ENCODE measurements at regions not wholly inside any gene's neighbourhood (a gene's known extent, or its start where the extent isn't known, plus 50 kb on each side); places are given as distances from the start of the nearest gene placed in this dataset.
"Not testable (repeated sequence)": the region's sequence is repeated elsewhere in the genome, so short reads cannot be mapped to it uniquely, and the experiment has no call there.

DNA sequence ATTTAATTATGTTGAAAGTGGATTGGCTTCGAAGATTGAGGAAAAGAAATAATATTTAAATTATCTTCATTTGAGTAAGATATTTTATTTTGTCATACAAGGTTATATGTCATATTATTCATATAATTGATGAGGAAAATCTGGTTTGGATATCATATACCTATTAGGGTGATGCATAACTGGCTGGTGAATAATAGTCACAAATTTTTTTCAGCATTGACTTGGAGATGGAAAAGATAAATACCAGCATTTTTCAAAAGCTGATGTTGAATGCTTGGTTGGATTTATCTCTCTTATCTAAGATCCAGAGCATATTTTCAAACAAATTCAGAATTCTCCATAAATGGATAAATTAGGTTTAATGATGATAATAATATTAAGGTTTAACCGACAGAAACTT, 93.5 kb upstream of the SLIT2 start:
- no peak overlapping the region for H3K4me3 Mint-ChIP-seq
- no peaks in the 10 kb centered on the region for H3K4me1 Mint-ChIP-seq
- H3K9me3 Mint-ChIP-seq = peaks cover 0 to 8% (median 3%) of the 10 kb centered on the region in 3 donors
- no peaks in the 10 kb centered on the region for H3K36me3 Mint-ChIP-seq
- H3K27ac Mint-ChIP-seq = no peak overlapping the region
- no peaks in the 10 kb centered on the region for H3K27me3 Mint-ChIP-seq

DNA sequence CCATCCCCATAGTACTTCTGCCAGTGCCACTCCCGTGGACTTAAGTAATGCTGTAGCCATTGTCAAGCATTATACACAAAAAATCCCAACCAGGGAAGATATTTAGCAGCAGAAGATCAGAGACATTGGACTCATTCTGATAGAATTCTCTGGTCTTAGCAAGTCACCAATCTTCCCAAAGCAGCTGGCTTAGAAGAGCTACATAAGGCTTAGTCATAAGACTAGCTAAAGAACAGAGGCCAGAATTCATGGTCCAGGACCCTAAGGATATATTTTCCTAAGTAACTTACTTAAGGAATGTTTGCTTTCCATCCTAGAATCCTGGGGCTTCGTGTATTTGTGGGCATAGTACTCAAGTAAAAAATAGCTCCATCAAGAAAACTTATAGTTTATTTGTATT, 100.3 kb upstream of the SLIT2 start:
- Mint-ChIP-seq H3K4me3 (no peak overlapping the region), H3K27me3 (no peaks in the 10 kb centered on the region), H3K9me3 (no peaks in the 10 kb centered on the region), H3K4me1 (no peaks in the 10 kb centered on the region), H3K27ac (no peak overlapping the region), H3K36me3 (no peaks in the 10 kb centered on the region)

- H3K4me1 Mint-ChIP-seq, H3K4me3 Mint-ChIP-seq, H3K27me3 Mint-ChIP-seq, H3K36me3 Mint-ChIP-seq, H3K27ac Mint-ChIP-seq: not testable (repeated sequence)
- peaks cover 3 to 11% (median 6%) of the 10 kb centered on the region in 3 donors for H3K9me3 Mint-ChIP-seq
Observed at GRCh38 chr4:20149143-20149542, 102.6 kb upstream of the SLIT2 start.

- H3K36me3 Mint-ChIP-seq = no peaks in the 10 kb centered on the region
- no peak overlapping the region for H3K27ac Mint-ChIP-seq
- no peaks in the 10 kb centered on the region for H3K4me1 Mint-ChIP-seq
- no peak overlapping the region for H3K4me3 Mint-ChIP-seq
- H3K9me3 Mint-ChIP-seq = peaks cover 7 to 16% (median 9%) of the 10 kb centered on the region in 3 donors
- H3K27me3 Mint-ChIP-seq = no peaks in the 10 kb centered on the region
Observed at GRCh38 chr4:20137176-20137575, 114.5 kb upstream of the SLIT2 start.

- H3K36me3 Mint-ChIP-seq = no peaks in the 10 kb centered on the region
- no peak overlapping the region for H3K27ac Mint-ChIP-seq
- H3K4me3 Mint-ChIP-seq = no peak overlapping the region
- H3K9me3 Mint-ChIP-seq = peaks cover 0 to 7% (median 2%) of the 10 kb centered on the region in 3 donors
- H3K27me3 Mint-ChIP-seq = no peaks in the 10 kb centered on the region
- H3K4me1 Mint-ChIP-seq = no peaks in the 10 kb centered on the region
Observed at GRCh38 chr4:20127626-20128025, 124.1 kb upstream of the SLIT2 start.

GRCh38 chr4:20126906-20127305, 124.8 kb upstream of the SLIT2 start:
- Mint-ChIP-seq H3K9me3 (peaks cover 0 to 7% (median 2%) of the 10 kb centered on the region in 3 donors), H3K36me3 (no peaks in the 10 kb centered on the region)

DNA sequence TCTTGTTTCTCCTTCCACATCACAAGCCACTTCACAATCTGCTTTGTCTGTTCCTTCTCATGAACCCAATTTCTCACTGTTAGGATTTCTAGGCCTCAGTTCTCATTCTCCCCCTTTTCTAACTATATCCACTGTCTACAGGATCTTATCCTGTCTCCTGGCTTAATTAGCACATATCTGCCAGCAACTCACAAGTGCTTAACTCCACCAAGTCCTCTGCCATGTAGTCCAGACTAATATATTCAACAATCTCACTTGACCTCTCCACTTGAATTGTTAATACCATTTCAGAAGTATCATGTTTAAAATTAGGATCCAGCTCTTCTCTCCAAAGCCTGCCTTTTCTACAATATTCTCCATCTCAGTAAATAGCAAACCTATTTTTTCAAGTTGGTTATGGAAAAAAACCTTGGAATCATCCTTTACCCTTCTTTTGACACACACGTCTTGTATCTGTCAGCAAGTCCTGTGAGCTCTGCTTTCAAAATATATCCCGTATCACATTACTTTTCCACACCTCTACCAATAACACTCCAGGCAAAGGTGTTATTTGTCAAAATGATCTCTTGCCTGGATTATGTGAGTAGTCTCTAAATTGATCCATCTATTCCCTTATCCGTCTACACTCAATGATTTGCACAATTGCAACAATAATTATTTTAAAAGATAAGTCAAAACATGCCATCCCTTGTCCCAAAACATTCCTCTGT, 127.2 kb upstream of the SLIT2 start:
- Mint-ChIP-seq H3K27me3 (no peaks in the 10 kb centered on the region), H3K4me1 (no peaks in the 10 kb centered on the region), H3K27ac (no peak overlapping the region), H3K9me3 (peaks cover 0 to 7% (median 2%) of the 10 kb centered on the region in 3 donors), H3K4me3 (no peak overlapping the region), H3K36me3 (no peaks in the 10 kb centered on the region)

More at GRCh38 chr4:20126906-20127305, 124.8 kb upstream of the SLIT2 start:
- Mint-ChIP-seq H3K27ac (no peak overlapping the region), H3K27me3 (no peaks in the 10 kb centered on the region), H3K4me3 (no peak overlapping the region), H3K4me1 (no peaks in the 10 kb centered on the region)

- Mint-ChIP-seq H3K9me3 (peaks cover under 1 to 6% (median 2%) of the 10 kb centered on the region in 3 donors), H3K4me3 (no peak overlapping the region), H3K27me3 (no peaks in the 10 kb centered on the region), H3K36me3 (no peaks in the 10 kb centered on the region), H3K27ac (no peak overlapping the region), H3K4me1 (no peaks in the 10 kb centered on the region)
Observed at GRCh38 chr4:20122198-20122988, 129.3 kb upstream of the SLIT2 start.

- Mint-ChIP-seq H3K27me3 (no peaks in the 10 kb centered on the region), H3K36me3 (no peaks in the 10 kb centered on the region), H3K4me1 (no peaks in the 10 kb centered on the region), H3K9me3 (peaks cover 0 to 9% (median 2%) of the 10 kb centered on the region in 3 donors), H3K27ac (no peak overlapping the region), H3K4me3 (no peak overlapping the region)
Observed at GRCh38 chr4:20119141-20119540, 132.6 kb upstream of the SLIT2 start.

DNA sequence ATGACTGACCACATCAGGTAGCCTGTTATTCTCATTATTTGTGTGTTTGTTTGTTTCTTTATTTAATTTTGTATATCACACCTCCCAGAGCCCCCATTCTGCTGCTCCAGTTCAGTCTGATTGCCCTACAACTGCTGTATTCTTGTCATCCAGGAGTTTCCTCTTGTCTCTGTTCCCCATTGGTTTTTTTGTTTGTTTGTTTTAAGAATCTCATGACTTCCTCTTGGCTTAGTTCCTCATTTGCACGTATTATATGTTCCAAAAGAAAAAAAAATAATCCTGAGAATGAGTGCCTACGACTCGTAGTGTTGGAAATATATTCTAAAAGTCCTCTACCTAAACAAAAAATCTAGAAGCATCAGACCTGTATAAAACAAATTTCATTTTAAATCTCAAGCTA, 142.3 kb upstream of the SLIT2 start:
- Mint-ChIP-seq H3K27me3 (no peaks in the 10 kb centered on the region), H3K36me3 (no peaks in the 10 kb centered on the region), H3K27ac (no peak overlapping the region)

DNA sequence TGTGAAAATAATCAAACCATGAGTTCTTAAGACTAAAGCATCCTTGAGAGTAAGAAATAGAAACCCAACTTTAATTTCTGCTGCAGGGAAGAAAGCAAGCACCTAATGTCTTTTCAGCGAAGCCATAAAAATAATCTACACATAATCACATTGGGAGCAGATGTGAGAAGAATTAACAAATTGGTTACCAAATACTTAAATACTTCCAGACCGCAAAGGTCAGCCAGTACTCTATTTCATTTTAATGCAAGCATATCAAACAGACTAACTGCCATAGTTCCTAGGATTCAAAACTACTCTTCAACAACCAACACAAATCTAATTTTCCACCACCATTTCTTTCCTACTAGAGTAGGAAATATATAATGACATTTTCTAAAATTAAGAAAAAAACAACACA, 144.8 kb upstream of the SLIT2 start:
- Mint-ChIP-seq H3K27me3 (no peaks in the 10 kb centered on the region), H3K4me3 (no peak overlapping the region), H3K4me1 (peaks cover 0 to 1% (median 0%) of the 10 kb centered on the region in 3 donors), H3K27ac (no peak overlapping the region), H3K9me3 (peaks cover 0 to 3% (median under 1%) of the 10 kb centered on the region in 3 donors), H3K36me3 (no peaks in the 10 kb centered on the region)

More for the DNA sequence above, 142.3 kb upstream of the SLIT2 start:
- no peak overlapping the region for H3K4me3 Mint-ChIP-seq
- peaks cover 4 to 5% (median 4%) of the 10 kb centered on the region in 3 donors for H3K9me3 Mint-ChIP-seq
- H3K4me1 Mint-ChIP-seq = peaks cover 0 to 1% (median 0%) of the 10 kb centered on the region in 3 donors

GRCh38 chr4:20101831-20102230, 149.9 kb upstream of the SLIT2 start:
- H3K27me3 Mint-ChIP-seq = no peaks in the 10 kb centered on the region
- peaks cover 3 to 5% (median 4%) of the 10 kb centered on the region in 3 donors for H3K9me3 Mint-ChIP-seq
- no peak overlapping the region for H3K27ac Mint-ChIP-seq
- no peaks in the 10 kb centered on the region for H3K36me3 Mint-ChIP-seq
- H3K4me1 Mint-ChIP-seq = no peaks in the 10 kb centered on the region
- H3K4me3 Mint-ChIP-seq = no peak overlapping the region

DNA sequence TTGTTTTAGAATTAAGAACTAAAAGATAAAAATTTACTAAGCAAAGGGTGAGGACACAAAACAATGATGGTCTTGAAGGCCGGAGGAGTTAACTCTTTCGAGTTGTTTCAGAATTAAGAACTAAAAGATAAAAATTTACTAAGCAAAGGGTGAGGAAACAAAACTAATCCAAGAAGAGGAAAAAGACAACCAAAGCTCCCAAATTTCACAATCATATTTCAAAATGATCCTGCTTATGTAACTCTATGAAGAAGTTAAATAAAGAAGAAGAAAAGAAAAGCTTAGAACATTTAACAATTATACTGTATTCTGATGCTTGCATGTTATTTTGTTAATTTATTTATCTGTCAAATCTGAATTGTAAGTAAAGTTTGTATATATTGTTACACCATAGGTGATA, 154.8 kb upstream of the SLIT2 start:
- Mint-ChIP-seq H3K27ac (no peak overlapping the region), H3K36me3 (no peaks in the 10 kb centered on the region), H3K9me3 (peaks cover 2 to 4% (median 3%) of the 10 kb centered on the region in 3 donors), H3K27me3 (no peaks in the 10 kb centered on the region), H3K4me3 (no peak overlapping the region), H3K4me1 (no peaks in the 10 kb centered on the region)

DNA sequence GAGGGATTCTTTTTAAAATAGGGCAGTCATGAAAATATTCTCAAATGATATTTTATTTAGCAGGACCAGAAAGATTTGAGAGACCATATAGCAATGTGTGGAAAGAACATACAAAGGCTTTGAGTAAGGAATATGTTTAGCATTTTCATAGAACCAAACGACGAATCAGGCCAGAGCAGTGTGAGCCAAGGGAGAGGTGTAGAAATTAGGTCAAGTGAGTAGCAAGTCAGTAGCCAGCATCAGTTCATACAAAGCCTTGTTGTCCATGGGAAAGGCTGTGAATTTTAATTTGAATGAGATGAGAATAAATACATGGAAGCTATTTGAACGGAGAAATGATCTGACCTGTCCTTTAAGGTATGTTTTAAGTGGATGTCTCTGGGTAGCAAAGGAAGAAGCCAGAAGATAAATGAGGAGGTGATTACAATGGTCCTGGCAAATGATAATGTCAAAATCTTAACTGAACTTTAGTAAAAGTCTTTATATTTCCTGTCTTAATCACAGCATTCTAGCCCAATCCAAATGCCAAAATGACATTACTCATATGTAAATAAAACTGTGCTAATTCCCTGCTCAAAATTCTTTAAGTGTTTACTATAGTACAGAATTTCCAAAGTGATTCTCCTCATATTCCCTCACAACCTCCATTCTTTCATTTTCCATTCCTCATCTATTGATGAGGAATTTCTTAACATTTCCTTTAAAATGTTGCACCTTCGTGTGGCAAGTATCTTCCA, 155.7 kb upstream of the SLIT2 start:
- Mint-ChIP-seq H3K27me3 (no peaks in the 10 kb centered on the region), H3K36me3 (no peaks in the 10 kb centered on the region), H3K4me3 (no peak overlapping the region), H3K4me1 (no peaks in the 10 kb centered on the region), H3K27ac (no peak overlapping the region), H3K9me3 (peaks cover under 1 to 4% (median 2%) of the 10 kb centered on the region in 3 donors)

DNA sequence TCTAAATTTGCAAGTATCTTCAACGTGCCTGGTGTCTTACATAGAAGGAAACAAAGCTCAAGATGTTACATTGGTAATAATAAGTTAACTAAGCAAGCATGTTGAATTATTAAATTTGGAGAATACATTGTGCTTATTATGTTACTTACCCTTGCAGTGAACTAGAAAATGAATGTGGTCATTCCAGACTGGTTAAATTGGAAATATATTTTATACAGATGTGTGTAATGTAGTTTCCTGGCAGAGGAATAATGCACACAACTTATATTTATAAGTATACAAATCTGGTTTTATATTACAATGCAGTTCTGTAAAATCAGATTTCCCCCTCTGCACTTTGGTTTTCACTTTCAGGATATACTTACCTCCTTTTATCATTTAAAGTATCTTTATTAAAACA, 159.9 kb upstream of the SLIT2 start:
- H3K36me3 Mint-ChIP-seq = no peaks in the 10 kb centered on the region
- H3K4me1 Mint-ChIP-seq = no peaks in the 10 kb centered on the region
- H3K27me3 Mint-ChIP-seq = no peaks in the 10 kb centered on the region
- H3K4me3 Mint-ChIP-seq = no peak overlapping the region
- no peak overlapping the region for H3K27ac Mint-ChIP-seq
- H3K9me3 Mint-ChIP-seq = peaks cover 0 to 1% (median 0%) of the 10 kb centered on the region in 3 donors

Measured in IgD-negative memory B cell (primary cell).